ENCODE measurements at regions not wholly inside any gene's neighbourhood (a gene's known extent, or its start where the extent isn't known, plus 50 kb on each side); places are given as distances from the start of the nearest gene placed in this dataset.

DNA sequence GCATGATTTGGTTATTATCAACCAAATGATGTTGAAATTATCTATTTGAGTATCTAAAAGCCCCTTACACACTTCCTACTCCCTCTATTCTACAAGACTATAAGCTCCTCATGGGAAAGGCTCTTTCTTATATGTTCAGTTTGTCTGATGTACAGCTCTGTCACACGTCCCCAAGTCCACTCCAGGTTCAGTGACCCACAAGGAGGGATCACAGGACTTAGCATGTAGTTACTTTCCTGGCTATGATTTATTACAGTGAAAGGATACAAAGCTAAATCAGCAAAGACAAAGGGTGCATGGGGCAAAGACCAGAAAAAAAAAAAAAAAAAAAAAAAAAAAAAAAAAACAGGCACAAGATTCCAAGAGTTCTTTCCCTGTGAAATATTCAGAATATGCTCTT lies 125.6 kb upstream of the TMEM106B start:
- DNase-seq = no peak

DNA sequence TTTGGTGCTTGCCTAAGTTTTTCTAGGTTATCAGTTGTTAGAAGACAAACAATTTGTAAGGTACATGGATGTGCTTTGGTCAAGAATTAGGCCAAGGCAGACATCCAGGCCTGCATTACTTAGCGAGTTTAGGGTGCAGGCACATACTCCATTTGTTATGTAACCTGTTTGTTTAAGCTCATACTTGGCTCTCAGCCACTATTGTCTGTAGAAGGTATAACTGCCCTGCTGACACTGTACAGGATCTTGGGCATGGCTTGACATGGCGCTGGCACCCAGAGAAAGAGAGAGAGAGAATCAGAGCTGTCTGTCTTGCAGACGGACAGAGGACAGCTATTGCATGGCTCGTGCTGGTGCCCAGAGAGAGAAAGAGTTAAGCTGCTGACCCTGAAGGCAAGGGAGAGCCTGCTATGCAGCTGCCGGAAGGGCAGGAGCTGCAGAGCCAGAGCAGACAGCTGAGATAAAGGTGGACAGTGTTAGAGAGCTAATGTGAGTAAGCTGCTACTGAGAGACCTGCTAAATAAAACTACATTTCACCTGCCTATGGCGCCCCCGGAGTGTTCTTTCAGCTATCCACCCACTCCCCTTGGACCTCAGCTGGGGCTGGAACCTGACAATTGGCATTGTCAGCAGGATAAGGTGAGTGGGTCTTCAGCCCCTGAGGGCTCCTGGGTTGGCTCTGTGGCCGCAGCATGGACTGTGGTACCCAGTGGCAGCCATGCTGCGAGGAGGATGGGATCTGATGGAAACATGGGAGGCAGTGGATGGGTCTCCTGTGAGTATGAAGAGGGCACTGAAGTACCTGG lies 120.9 kb upstream of the TMEM106B start:
- no peak for DNase-seq

DNA sequence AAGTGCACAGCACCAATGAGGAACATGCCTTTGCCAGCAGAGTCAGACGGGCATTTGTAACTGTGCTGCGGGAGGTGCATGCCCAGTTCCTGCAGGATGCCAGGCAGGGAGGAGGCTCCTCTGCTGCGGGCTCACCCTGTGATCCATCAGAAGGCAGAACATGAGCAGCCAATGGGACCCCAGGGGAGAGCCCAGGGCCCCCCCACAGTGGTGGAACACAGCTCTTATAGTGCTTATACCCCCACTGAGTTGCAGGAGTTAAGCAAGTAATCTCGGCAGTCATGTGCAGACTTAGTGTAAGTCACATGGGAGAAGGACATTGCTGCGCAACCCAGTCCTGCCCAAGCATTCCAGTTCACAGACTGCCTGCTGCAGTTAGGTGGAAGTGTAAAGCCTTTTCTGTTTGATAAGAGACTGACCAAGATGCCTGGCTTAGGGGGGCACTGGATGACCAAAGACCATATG lies 120.3 kb upstream of the TMEM106B start:
- DNase-seq = no peak

DNA sequence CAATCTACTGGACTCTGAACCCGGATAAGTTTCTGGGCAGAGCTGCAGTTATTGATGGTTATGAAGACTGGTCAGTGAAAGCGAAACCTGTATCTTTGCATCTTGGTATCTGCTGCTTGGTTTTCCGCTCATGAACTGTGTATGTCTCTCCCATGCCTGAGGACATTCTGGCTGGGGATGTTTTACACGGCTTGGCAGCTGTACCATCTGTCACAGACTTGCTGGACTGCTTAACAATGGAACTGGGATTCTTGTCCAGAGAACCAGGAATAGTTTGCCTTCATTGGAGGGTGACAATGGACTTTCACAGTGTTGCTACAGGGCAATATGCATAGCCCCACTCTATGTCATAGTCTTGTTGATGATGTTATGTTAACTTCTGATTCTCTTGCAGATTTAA lies 119.9 kb upstream of the TMEM106B start:
- DNase-seq = no peak

DNA sequence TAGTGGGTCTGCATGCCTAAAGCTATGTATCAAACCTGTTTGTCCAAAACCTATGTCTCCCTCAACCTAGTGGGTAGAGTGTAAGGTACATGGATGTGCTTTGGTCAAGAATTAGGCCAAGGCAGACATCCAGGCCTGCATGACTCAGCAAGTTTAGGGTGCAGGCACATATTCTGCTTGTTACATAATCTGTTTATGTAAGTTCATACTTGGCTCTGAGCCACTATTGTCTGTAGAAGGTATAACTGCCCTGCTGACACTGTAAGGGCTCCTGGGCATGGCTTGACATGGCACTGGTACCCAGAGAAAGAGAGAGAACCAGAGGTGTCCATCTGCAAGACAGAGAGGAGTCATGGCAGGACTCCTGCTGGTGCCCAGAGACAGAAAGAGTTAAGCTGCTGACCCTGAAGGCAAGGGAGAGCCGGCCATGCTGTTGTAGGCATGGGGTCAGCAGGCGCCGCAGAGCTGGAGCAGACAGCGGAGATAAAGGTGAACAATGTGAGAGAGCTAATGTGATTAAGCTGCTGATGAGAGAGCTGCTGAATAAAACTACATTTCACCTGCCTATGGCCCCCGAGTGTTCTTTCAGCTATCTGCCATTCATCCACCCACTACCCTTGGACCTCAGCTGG lies 118.5 kb upstream of the TMEM106B start:
- DNase-seq = no peak

DNA sequence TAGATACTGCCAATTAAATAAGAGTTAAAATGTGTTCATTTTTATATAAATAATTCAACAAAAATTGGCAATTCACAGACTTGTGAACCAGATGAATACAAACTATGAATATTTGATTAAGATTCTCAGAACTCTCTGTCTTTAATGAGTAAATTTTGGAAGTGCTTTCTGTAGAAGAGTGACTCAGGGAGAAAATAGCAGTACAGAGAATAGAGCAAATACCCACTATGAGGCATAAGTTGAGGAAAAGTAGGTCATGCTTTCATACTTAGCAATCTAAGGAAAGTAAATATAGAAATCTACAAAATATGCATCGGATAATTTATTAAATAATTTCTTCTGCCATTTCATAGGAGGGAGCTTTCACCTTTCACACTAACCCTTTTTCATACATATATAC lies 117.7 kb upstream of the TMEM106B start:
- DNase-seq = no peak

DNA sequence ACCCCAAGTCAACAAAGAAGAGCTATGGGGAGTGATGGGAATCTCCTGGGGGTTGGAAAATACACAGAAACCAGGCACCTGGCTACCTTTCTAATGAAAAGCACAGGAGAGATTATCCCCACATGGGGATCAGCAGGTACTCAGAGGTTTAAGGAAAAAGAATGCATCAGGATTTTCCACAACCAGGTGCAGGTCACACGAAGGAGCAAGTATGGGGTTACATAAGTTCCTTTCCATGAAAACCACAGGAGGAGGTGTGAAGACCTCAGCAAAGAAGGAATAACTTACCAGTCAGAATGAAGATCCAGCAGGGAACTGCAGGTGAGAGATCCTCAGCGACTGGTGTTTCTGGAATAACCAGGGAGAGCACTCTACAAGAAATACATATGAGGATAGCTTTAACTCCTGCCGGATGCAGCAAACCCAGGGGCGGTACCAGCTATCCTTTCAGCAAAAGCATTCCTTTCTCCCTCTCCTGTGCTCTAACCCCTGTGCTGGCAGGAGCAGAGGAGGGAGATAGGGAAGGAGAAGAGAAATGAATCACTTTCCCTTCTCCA lies 116.7 kb upstream of the TMEM106B start:
- no peak for DNase-seq

DNA sequence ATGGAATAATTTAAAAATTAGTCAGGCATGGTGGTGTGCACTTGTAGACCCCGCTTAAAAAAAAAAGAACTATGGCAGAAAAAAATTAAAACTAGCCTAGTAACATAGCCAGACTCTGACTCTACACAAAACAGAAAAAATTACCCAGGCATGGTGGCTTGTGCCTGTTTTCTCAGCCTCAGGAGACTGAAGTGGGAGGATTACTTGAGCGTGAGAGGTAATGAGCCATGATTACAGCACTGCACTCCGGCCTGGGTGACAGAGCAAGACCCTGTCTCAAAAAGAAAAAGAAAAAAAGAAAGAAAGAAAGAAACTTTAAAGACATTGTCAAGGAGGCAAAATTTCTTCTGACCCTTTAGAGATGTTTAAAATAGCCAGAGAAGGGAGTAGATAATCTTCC lies 109.0 kb upstream of the TMEM106B start:
- no peak for DNase-seq

DNA sequence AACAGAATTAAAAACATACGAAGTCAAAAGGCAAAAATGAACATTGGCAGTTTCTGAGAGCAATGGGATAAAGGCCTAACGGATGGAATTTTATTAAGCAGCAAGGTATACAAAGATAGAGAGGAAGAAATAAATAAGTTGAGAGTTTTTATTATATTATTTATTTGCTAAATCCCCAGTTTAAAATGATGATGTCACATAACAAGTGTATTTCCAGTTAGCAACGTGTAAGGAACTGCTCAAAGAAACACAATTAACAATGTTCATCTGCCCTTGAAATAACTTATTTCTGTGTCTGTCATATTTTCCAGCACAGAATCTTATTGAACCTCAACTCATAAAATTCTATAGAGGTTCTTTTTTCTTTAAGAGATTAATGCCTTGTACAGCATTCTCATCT lies 108.6 kb upstream of the TMEM106B start:
- DNase-seq = no peak

DNA sequence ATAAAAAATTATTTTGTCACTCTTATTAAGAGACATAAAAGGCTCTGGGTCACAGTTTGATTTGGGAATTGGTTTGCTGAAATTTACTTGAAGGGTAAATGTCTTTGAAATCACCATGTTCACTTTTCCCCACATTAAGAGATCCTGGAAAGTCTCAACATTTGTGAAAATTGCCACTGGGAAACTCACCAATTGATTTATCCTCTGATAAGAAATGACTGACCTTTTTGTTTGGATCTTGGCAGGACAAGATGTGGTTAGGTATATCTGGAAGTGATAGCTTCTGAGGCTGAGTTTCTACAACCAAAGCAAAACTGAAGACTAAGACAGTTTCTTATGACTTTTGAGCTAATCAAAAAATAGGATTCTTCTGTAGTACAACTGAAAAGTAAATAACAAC lies 107.1 kb upstream of the TMEM106B start:
- no peak for DNase-seq

DNA sequence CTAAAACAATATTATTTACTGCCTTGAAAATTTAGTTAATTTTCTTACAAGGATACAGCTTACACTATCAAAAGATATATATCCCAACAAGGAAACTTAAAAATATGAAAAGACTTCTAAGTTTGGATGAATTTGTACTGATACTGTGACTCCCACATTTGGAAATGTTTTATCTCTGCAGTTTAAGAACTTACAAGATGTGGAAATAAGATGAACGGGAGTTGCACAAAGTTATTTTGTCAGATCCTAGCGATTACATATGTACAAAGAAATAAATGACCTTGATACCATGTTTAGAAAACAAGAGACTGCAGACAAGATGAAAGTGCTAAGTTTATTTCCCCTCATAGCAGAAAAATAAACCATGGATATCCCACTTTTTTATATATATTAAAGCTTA lies 103.7 kb upstream of the TMEM106B start:
- DNase-seq = no peak

DNA sequence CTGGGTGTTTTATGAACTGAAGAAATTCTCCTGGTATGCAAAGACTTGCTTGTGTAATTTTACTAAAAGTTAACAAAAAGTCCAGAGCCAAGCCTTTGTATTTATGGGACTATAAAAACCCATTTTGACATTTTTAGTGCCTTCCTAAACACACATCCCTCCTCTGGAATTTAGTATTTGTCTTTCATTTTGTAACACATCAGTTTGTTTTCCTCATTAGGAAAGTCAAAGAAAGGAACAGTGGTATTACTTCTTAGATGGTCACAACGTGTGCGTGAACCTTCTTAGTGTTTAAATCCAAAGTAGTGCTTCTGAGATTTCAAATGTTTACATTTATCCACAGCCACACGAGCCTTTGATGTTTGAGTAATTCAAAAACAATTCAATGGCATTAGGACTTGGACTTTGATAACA lies 103.2 kb upstream of the TMEM106B start:
- DNase-seq = no peak

DNA sequence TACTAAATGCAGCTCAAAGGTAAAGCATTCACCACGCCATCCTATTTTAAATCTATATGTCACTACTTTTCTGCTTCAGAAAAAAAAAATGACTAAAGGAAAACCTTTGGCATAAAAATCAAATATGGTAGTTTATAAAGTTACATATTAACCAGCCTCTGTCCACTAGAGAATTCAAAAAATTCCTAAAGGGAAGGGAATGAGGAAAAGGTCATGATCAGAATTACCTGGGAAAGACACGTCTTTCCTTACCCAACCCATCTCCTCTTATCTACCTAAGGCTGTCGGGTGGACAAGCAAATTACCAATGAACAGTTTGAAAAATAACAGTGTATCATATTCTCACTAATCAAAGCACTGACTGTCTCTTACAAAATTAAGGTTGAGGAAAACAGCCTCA lies 100.7 kb upstream of the TMEM106B start:
- no peak for DNase-seq

DNA sequence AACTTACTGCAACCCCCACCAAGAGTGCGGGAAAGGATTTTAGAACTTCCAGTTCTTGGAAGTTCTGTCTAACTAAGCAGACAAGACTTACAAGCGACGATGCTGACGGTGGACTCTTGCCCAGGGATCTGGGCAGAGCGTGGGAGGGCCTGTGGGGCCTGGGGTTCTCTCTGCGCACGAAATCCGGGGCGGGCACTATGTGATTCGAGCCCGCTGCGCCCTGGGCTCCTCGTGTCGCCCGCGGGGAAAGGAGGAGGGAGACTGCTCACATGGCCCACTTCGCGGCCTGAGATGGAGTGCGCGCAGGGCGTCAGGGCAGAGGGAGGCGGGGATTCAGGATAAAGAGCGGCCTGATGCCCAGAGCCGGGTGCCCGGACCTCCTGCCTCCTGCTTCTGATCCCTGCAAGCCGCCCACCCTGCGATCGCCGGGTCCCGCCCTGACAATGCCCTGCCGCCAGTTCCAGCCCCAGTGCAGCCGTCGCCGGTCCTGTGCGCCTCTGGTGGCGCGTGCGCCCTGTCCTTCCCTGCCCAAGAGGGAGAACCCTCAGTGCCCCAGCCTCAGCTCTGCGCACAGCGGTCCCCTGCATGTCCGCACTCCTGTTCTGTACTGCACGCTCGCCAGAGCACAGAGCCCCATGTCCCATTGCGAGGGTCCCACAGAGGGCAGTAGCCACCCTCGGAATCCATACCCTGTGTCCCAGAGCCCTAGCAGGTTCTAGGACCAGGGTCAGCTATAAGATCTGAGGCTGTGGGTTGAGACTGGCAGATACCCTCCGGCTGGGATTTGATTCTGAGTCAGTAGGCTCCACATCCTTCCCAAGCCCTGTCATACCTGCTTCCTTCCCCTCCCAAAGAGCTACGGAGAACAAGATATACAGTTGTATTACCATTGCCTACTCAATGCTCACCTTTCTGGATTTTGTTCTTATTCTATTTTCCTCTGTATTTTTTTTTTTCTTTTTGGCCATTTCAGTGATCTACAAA lies 99.4 kb upstream of the TMEM106B start:
- no peak for DNase-seq

DNA sequence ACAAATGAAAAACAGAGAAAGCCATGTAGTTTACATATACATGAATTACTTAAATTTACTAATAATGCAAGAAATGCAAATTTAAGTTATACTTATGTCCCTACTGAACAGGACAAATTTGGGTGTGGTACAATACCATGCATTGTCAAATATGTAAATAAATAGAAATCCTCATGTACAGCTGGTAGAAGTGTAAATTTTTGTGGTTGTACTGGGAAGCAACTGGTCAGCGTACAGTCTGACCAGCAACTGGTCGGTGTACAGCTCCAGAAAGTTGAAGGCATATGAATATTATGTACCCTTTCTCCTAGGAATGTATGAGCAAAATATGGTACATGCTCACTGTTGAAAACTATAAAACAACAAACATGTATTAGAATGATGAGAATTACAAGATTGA lies 93.9 kb upstream of the TMEM106B start:
- no peak for DNase-seq

DNA sequence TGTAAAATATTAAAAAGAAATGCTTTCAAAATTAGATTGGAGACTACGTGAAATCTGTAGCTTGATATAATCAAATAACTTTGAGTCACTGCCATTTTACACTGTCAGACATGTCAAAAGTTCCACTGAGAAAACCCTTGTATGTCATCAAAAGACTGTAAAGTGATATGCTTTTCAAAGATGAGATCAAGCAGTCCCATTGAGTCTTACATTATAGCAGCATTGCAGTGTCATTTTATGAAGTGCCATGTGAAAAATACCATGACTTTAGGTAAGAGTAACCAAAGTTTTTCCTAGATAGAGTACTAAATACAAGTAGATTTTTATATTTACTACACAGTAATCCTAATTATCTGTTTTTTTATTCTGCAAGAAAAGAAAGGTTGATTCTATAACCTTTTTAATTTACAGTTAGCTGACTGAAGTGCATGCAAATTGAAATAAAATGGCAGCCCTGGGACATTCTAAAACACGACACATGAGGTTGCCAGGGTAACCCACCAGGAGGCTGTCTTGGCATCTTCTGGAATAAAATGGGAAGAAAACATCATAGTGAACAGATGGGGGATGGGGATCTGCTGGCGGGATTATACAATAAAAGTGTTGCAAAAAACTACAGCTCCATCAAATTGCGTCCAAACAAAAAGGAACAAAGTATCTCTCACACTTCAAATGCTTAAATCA lies 91.3 kb upstream of the TMEM106B start:
- DNase-seq = no peak

DNA sequence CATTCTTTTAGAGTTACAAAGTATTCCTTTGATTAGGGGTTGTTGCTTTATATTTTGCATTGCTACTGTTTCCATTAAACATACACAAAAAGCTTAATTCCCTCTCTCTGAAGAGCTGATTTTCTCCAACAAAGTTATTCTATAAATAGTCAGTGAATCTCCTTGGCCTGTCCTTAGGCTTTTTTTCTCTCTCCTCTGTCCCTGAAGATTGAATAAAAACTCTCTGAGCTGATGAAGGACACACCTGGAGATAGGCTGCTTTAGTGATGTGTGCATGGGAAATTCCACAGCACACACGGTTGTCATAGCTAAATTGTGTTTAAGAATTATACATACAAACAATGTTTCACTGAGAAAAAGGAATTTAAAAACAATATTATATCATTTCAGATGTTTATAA lies 90.5 kb upstream of the TMEM106B start:
- no peak for DNase-seq

DNA sequence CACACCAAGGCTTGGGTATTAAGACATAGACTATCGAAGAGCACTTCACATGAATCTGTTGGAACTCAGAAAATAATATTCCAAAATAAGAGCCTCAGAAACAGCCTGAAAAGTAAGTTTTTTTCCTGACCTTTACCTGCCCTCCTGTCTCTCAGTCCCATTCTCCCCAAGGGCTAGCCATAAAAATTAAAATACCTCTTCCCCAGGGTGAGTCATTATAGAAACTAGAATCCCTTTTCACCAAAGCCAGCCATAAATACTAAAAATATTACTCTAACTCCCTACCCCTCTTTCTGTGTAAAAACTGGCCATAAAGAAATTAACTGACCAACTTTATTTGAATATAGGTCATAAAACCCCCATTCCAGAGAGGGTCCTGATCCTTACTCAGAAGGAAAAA lies 87.9 kb upstream of the TMEM106B start:
- no peak for DNase-seq

DNA sequence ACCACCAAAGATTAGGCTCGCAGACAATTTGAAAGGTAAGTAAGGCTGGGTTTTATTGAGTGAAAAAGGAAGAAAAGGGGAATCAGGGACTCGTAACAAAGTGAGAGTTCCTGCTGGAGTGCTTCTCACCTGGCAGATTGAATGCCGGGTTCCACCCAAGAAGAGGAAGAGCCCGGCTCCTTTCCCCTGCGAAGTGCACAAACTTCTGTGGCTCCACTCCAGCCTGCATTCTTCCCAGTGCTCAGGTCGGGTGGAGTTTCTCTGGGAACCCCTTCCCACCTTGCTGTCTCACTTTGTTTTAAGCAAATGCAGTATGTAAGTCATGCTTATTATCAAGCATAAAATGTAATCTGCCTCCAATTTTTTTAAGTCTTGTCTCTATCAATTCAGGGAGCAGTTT lies 87.1 kb upstream of the TMEM106B start:
- DNase-seq = no peak

DNA sequence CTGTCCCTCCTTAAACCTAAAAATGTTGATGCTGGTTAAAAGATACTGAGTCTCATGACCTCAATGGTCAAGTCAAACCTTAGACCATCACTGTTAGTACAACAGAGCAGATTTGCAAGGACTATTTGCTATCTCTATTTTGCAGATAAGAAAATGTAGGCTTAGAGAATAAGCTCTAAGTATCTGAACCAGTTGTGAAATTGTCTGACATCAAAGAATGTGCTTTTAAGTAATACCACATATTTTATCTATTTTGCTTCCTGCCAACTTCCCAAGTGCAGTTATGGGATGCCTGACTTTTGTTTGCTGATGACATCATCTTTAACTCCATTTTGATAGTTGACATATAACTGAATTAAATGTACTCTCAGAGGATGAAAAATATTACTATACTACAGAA lies 83.6 kb upstream of the TMEM106B start:
- no peak for DNase-seq

DNA sequence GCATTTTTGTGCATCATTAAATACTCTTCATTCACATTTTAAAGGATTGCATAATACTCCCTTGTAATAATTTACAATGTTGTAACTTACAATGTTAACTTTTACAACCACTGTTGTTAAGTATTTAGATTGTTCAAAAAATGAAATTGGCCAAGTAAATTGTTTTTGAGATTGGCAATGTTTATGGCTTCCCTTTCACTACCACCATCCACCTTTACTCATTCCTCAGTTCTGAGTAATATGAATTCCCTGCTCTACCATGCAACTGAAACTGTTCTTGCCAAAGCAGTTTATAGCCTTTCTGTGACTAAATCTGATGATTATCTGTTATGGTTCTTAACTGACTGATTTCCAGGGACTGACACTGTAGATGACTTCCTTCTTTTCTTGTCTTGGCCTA lies 80.5 kb upstream of the TMEM106B start:
- DNase-seq = no peak

DNA sequence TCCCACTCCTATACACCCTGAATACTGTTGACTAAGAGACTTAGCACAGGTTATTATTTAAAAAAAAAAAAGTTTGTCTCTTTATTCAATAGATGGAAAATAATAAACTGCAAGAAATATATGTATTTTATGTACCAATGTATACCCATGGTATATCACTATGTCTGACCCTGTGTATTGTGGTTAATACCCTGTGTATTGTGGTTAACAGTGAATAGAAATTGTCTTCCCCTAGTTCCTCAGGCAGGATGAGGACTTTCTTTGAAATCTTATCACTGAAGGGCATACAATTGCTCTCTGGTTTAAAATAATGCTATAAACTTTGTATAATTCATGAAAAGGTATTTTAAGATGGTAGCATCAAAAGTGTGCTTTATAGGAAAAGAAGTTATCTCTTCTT lies 80.0 kb upstream of the TMEM106B start:
- DNase-seq = no peak

DNA sequence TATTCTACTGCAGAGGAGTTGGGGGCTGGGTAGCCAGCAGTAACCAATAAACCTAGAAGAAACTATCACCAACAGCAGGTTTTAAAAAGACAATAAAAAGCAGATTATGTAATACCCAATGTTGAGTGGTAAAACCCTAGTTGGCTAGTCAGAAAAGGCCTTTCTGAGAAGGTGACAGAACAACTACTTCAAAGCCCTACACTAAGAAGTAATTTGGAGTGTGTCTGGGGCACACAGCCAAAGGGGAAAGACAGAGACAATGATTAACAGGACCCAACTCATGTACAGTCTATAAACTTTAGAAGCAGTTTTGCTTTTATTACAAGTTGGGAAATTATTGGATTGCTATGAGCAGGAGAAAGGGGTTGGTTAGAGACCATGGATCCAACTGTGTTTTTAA lies 77.2 kb upstream of the TMEM106B start:
- no peak for DNase-seq
